Activated CD4-positive, alpha-beta T cell treated with anti-CD3 and anti-CD28 coated beads for 1 hour (primary cell): ENCODE measurements at regions not wholly inside any gene's neighbourhood (a gene's known extent, or its start where the extent isn't known, plus 50 kb on each side); places are given as distances from the start of the nearest gene placed in this dataset.

Source experiments
- DNase-seq: peaks from one replicate; pipeline ENCODE4 v3.0.0-alpha.2; 2020

DNA sequence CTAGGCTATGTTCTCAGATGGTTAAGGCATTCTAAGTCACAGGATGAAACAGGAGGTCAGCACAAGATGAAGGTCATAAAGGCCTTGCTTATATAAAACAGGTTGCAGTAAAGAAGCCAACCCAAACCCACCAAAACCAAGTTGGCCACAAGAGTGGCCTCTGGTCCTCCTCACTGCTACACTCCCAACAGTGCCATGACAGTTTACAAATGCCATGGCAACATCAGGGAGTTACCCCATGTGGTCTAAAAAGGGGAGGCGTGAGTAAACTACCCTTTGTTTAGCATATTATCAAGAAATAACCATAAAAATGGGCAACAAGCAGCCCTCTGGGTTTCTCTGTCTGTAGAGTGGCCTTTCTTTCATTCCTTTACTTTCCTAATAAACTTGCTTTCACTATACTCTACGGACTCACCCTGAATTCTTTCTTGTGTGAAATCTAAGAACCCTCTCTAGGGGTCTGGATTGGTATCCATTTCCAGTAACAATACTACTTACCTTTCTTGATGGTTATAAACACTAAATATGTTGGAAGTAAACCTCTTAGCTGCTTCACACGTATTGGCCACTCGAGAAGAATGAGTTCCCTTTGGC, 1237.9 kb downstream of the FAM181B start:
- no peak for DNase-seq

DNA sequence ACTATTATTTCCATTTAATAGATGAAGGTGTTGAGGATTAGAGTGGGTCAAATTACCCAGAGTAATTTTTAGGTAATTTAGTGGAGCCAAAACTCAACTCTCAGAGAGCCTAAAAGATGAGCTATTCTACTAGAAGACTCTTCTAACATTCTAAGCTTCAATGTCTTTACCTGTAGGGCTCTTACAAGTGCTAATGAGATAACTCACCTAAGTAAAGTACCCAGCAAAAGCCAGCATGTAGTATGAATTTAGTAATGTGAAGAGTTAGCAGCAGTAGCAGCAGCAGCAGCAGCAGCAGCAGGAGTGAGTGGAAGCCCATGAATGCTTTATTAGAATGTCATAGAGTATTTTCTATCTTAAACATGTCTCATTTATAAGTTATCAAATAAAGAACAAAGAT, 1239.2 kb downstream of the FAM181B start:
- DNase-seq: no peak

DNA sequence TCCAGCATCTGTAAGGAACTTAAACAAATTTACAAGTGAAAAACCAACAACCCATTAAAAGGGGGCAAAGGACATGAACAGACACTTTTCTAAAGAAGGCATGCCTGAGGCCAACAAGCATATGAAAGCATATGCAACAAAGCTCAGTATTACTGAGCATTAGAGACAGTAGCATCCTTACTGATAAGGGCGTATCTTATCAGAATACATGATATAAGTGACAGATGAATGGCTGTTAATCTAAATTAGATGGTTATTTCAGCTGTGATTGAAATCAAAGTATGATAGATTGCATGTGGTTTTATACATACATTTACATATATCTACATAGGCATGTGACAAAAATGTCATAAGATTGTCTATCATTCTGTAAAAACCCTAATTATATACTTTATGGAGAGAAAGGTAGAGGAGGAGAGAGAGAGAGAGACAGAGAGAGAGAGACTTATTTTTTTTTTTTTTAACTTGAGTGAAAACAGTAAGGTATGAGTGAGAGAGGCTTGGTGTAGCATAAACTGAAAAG, 1240.7 kb downstream of the FAM181B start:
- DNase-seq: no peak

DNA sequence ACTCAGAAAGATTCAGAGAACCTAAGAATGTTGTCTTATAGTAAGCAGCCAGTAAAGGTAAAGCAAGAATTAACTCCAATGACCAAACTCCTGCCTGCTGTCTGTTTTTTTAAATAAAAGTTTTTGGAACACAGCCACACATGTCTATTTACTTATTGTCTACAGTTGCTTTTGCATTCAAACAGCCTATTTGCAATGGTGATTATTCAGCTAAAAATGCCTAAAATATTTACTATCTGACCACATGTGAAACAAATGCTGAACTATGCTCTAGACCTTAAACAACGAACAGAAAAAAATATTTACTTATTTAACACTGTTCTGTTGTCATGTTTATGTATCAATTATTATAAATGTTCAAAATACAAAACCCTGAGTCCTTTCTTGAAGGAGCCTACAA, 1246.6 kb downstream of the FAM181B start:
- DNase-seq: no peak

GRCh38 chr11:81484196-81484595, 1249.5 kb downstream of the FAM181B start:
- no peak for DNase-seq

GRCh38 chr11:81477277-81477676, 1256.4 kb downstream of the FAM181B start:
- no peak for DNase-seq

- DNase-seq: no peak
Observed at GRCh38 chr11:81476345-81476744, 1257.3 kb downstream of the FAM181B start.

GRCh38 chr11:81472646-81473045, 1261.0 kb downstream of the FAM181B start:
- DNase-seq: no peak

DNA sequence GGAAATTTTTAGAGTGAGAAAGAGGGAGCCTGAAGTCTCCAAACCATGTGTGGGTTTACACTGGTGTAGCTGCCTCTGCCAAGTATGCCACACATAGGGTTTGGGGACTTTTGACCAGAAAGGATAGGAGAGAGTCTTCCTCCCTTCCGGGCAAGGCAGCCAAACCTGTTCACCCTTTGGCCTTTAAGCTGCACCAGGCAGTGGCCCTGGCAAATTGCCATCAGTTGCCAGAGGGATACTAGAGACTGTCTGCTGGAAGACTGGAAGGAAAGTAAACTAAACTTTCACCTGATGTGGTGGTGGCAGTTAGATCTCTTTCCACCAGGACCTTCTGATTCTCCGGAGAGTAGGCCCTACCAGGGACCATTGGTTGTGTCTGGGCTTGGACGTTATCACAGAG, 1263.2 kb downstream of the FAM181B start:
- no peak for DNase-seq

GRCh38 chr11:81459766-81460306, 1273.8 kb downstream of the FAM181B start:
- no peak for DNase-seq

DNA sequence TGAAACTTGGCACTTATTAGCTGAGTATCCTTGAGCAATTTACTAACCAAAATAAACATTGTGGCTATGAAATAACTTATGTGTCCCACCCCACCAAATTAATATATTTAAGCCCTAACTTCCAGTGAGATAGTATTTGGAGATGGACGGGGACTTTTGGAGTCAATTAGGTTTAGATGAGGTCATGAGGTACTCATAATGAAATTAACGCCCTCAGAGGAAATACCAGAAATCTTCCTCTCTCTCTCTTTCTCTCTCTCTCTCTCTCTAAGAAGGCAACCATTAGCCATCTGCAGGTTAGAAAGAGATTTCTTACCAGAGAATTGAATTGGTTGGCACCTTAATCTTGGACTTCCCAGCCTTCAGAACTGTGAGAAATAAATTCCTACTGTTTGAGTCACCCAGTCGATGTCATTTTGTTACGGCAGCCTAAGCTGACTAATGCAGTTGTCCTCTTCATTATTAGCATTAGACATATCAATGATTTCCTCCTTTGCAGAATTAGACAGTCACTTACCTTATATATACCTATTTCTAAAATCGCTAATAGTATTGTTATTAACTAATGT, 1284.0 kb downstream of the FAM181B start:
- DNase-seq: no peak

GRCh38 chr11:81444297-81444696, 1289.4 kb downstream of the FAM181B start:
- no peak for DNase-seq

- no peak for DNase-seq
Observed at GRCh38 chr11:81432333-81432732, 1301.3 kb downstream of the FAM181B start.

DNA sequence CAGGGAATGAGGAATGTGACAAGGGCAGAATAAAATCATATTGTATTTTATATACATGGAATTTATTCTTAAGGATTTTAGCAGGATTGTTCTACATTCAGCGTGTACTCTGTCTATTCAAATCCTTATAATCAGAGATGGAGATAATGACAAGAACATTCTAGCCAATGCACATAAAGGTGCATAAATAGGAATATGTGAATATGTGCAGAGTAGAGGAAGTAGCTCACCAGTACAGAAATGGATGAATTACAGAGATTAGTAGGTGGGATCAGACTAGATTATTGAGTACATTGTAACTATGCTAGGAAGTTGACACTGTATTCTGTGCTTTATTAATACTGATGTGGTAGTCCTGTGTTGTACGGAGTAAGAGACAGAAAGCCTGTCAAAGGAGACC, 1308.8 kb downstream of the FAM181B start:
- no peak for DNase-seq

DNA sequence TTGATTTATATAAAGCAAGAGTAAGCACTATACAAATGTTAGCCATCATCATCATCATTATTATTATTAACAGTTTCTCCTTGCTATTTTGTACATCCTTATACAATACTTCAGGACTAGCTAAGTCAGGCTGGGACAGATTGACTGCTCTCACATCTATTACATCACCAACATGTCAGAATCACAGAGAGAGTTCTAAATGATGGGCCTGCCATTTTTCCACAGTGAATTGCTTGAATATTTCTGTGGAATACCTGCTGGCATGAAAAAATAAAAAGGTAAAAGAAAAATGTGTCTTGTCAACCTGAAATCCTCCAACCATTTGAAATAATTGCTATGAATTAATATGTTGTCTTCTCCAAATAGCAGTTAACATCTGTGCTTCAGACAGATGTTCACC, 1311.3 kb downstream of the FAM181B start:
- DNase-seq: no peak

GRCh38 chr11:81421251-81421860, 1312.3 kb downstream of the FAM181B start:
- no peak for DNase-seq

DNA sequence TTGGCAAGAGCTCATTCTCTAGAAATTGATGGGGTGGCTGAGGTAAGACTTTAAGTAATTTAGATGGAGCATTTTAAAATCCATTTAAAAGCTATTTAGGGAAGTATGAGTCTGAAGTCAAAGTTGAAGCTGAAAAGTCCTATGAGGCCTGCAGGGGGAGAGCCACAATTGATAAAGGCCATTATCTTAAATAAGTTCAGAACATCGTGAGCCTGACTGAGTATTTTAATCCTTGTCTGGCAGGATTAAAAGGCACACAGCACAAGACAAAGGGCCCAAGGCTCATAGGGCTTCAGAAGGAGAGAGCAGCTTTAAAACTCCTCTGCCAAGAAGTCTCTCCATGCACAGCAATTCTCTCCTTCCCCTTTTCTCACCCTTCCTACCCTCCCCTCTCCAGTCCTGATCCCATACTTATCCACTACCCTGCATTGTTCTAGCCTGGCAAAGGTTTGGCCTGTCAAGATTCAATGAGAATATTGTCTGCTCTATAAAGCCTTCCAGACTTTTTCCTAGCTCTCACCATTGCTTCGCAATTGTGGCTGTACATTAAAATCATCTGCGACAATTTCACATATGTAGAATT, 1312.9 kb downstream of the FAM181B start:
- DNase-seq: no peak

- no peak for DNase-seq
Observed at GRCh38 chr11:81397316-81397715, 1336.3 kb downstream of the FAM181B start.

DNA sequence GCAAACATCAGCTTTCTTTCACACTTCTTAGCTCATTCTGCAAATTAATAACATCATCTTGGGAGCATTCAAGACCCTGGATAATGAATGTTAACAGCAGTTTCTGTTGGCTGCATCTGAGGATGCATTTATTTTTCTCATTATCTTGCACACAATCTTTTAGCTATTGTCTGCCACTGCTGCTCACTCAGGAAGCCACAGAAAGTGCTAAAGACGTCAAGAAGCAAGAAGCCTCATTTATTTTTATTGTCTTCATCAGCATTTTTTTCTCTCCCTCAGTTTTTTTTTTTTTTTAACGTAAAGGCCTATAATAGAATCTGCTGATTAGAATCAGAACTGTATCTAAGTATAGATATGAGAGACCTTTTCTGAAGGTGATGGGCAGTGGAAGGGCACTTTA, 1339.4 kb downstream of the FAM181B start:
- DNase-seq: no peak

- no peak for DNase-seq
Observed at GRCh38 chr11:81388326-81388725, 1345.3 kb downstream of the FAM181B start.

GRCh38 chr11:81380395-81380794, 1353.3 kb downstream of the FAM181B start:
- DNase-seq: no peak

- DNase-seq: no peak
Observed at GRCh38 chr11:81377418-81377817, 1356.2 kb downstream of the FAM181B start.

DNA sequence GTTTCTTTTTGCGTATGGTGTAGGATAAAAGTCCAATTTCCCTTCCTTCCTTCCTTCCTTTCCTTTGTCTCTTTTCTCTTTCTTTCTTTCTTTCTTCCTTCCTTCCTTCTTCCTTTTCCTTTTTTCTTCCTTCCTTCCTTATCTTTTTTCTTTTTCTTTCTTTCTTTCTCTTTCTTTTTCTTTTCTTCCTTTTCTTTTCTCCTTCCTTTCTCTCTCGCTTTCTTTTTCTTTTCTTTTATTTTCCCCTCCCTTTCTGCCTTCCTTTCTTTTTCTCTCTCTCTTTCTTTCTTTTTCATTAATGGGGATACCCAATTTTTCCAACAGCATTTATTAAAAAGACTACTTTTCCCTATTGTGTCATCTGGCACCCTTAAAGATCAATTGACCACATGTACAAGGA, 1359.7 kb downstream of the FAM181B start:
- no peak for DNase-seq

GRCh38 chr11:81368192-81368591, 1365.5 kb downstream of the FAM181B start:
- DNase-seq: no peak
